GM12891 (cell line): ENCODE measurements at regions not wholly inside any gene's neighbourhood (a gene's known extent, or its start where the extent isn't known, plus 50 kb on each side); places are given as distances from the start of the nearest gene placed in this dataset.

Experiments used
- PAX5 ChIP-seq: IDR thresholded peaks from 2 replicates; pipeline ENCODE4 v1.6.1; 2011; ENCODE audit warnings: low read length, moderate library complexity, mild to moderate bottlenecking; ENCODE audit not compliant: insufficient read depth, severe bottlenecking
- POLR2A ChIP-seq: IDR thresholded peaks from 2 replicates; pipeline ENCODE4 v1.6.1; 2011; ENCODE audit warnings: low read depth, low read length, control low read depth
- POLR2AphosphoS5 ChIP-seq: IDR thresholded peaks from 2 replicates; pipeline ENCODE4 v1.6.1; 2011; ENCODE audit warnings: low read depth, low read length, control low read depth
- TAF1 ChIP-seq: IDR thresholded peaks from 2 replicates; pipeline ENCODE4 v1.6.1; 2011; ENCODE audit warnings: low read depth, low read length, control low read depth

DNA sequence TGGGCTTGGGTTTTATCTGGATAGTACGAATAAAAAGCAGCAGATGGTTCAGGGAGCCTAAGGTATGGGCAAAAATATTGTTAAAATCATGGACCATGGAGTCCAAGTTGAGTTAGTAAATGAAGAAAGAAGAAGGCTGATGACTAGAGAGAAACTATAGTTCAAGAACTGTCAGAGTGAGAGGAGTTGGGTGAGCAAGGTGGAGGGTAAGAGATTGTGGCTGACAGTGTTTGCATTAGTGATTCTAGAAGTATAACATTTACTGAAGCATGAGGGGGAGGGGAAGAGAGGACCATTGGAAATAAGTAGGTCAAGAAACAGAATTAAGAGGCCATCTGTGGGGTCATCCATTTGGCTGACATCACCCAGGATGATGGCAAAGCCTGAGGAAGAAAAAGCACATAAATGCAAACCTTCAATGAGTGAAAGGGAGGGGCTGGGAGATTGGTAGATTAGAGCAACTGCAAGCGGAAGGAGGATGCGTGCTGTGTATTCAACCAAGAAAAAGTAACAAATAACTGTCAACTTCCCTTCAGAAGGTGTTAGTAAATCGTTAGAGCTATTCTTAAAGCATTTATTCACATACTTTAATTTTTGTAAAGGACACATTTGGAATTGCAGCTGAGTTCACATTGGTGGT is 392.8 kb downstream of the TSN start:
- no peak for TF ChIP-seq POLR2A
- TF ChIP-seq TAF1 = no peak
- TF ChIP-seq POLR2AphosphoS5 = no peak
- no peak for TF ChIP-seq PAX5
